CD4-positive, CD25-positive, alpha-beta regulatory T cell (primary cell): ENCODE measurements at regions not wholly inside any gene's neighbourhood (a gene's known extent, or its start where the extent isn't known, plus 50 kb on each side); places are given as distances from the start of the nearest gene placed in this dataset.
"Not testable (repeated sequence)": the region's sequence is repeated elsewhere in the genome, so short reads cannot be mapped to it uniquely, and the experiment has no call there.

Experiments
- ATAC-seq, 2 donors: fragments of 150-1000 bp; cut with Tn5 transposase; one replicate each; pipeline ENCODE4 v1.10.0; 2021; ENCODE audit warnings: low read depth in 2 of 2, moderate number of reproducible peaks in 2 of 2, moderate library complexity in 1 of 2
- DNase-seq, 3 donors: peaks; one replicate each; pipeline versions ENCODE4 v3.0.0 to v3.0.0-alpha.2; 2012 to 2022; ENCODE audit warnings: mixed read lengths in 1 of 3
- H3K27ac ChIP-seq: one replicate; pipeline ENCODE4 v1.7.0; 2013; ENCODE audit warnings: mild to moderate bottlenecking, low read length; ENCODE audit not compliant: insufficient read depth, poor library complexity, severe bottlenecking
- H3K27me3 ChIP-seq: one replicate; pipeline ENCODE4 v1.7.0; 2013; ENCODE audit warnings: low read length; ENCODE audit not compliant: control insufficient read depth, insufficient read depth
- H3K36me3 ChIP-seq: one replicate; pipeline ENCODE4 v1.7.0; 2013; ENCODE audit warnings: mild to moderate bottlenecking, low read length, moderate library complexity; ENCODE audit not compliant: control insufficient read depth, insufficient read depth
- H3K4me1 ChIP-seq: 2 replicates; pipeline ENCODE4 v1.7.0; 2013; ENCODE audit warnings: mild to moderate bottlenecking, low read length; ENCODE audit not compliant: insufficient read depth, control insufficient read depth, poor library complexity, severe bottlenecking
- H3K4me3 ChIP-seq: one replicate; pipeline ENCODE4 v1.7.0; 2013; ENCODE audit warnings: low read depth, mild to moderate bottlenecking, low read length, moderate library complexity
- H3K9me3 ChIP-seq, 2 experiments: 1 replicate in 1 of 2; 2 replicates in 1 of 2; pipeline ENCODE4 v1.7.0; 2013; ENCODE audit warnings: low read length in 2 of 2, mild to moderate bottlenecking in 1 of 2, moderate library complexity in 1 of 2; ENCODE audit not compliant: control insufficient read depth in 2 of 2
- H3K27ac Mint-ChIP-seq, 3 donors: one replicate each; pipeline ENCODE4 v1.8.0; 2020 to 2022; ENCODE audit warnings: mild to moderate bottlenecking in 3 of 3, mixed read lengths in 3 of 3, moderate library complexity in 2 of 3
- H3K27me3 Mint-ChIP-seq: one replicate; pipeline ENCODE4 v1.8.0; 2022; ENCODE audit warnings: mild to moderate bottlenecking, mixed read lengths
- H3K36me3 Mint-ChIP-seq: one replicate; pipeline ENCODE4 v1.8.0; 2020; ENCODE audit warnings: mixed read lengths
- H3K4me1 Mint-ChIP-seq, 4 donors: one replicate each; pipeline ENCODE4 v1.8.0; 2020 to 2022; ENCODE audit warnings: mixed read lengths in 4 of 4, mild to moderate bottlenecking in 1 of 4
- H3K4me3 Mint-ChIP-seq, 4 donors: one replicate each; pipeline ENCODE4 v1.8.0; 2020 to 2022; ENCODE audit warnings: mild to moderate bottlenecking in 4 of 4, mixed read lengths in 4 of 4, moderate library complexity in 3 of 4
- H3K9me3 Mint-ChIP-seq, 7 donors: one replicate each; pipeline ENCODE4 v1.8.0; 2020 to 2022; ENCODE audit warnings: mixed read lengths in 7 of 7, mild to moderate bottlenecking in 3 of 7, moderate library complexity in 2 of 7

DNA sequence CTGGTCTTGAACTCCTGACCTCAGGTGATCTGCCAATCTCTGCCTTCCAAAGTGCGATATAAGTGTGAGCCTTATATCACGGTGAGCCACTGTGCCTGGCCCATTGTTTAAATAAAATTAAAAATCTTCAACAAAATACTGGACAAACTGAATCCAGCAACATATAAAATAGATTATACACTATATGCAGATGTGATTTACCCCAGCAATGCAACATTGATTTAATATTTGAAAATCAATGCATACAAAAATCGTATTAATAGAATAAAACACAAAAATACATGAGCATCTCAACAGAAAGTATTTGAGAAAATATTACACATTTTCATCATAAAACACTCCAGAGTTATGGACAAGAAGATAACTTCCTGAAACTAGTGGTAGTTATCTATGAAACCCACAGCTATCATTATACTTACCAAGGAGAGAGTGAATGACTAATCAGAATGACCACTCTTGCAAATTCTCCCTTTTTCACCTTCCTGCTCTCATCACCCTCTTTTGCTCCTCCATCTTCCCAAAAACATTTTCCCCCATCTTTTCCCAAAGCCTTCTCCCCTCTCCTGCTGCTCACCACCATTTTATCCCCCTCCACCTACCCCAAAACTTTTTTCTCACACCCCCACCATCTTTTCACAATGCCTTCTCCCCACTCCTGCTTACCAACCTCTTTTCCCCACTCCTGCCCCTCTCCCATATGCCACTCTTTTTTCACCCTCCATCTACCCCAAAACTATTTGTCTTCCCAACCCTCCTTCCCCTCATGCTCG lies 122.1 kb upstream of the VPREB1 start:
- no peaks in the 10 kb centered on the region for H3K36me3 Mint-ChIP-seq
- peaks cover 0 to 2% (median under 1%) of the 10 kb centered on the region in 4 donors for H3K4me1 Mint-ChIP-seq
- H3K27me3 Mint-ChIP-seq, result peaks cover 22% of the 10 kb centered on the region
- no peaks in the 10 kb centered on the region for H3K36me3 ChIP-seq
- no peak overlapping the region for H3K27ac Mint-ChIP-seq
- H3K27me3 ChIP-seq, result peaks cover 9% of the 10 kb centered on the region
- no peaks in the 10 kb centered on the region for H3K4me1 ChIP-seq
- no peaks in the 10 kb centered on the region for H3K9me3 Mint-ChIP-seq
- no peak for DNase-seq
- H3K4me3 ChIP-seq, result no peak overlapping the region
- H3K27ac ChIP-seq, result no peak overlapping the region
- H3K9me3 ChIP-seq, result no peaks in the 10 kb centered on the region
- no peak overlapping the region for H3K4me3 Mint-ChIP-seq
- ATAC-seq, result no peak

DNA sequence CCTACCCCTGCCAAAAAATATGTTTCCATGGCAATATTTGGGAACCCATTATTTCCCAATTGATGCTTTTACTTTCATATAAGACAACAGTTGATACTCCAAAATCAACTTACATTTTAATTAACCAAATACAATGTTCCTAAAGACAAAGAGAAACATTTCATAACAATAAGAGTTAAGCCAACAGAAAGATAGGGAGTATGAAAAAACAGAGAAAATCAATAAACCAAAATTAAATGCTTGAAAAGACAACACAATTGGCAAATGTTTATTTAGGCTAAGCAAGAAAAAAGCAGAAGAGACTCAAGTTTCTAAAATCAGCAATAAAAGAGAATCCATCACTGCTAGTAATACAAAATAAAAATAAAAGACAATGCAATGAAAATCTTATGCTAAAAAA lies 123.1 kb upstream of the VPREB1 start:
- Mint-ChIP-seq H3K9me3 (no peaks in the 10 kb centered on the region), H3K4me3 (no peak overlapping the region), H3K4me1 (peaks cover 0 to 2% (median under 1%) of the 10 kb centered on the region in 4 donors), H3K27ac (no peak overlapping the region), H3K27me3 (peaks cover 22% of the 10 kb centered on the region), H3K36me3 (no peaks in the 10 kb centered on the region)
- H3K9me3 ChIP-seq, result no peaks in the 10 kb centered on the region
- H3K4me1 ChIP-seq, result no peaks in the 10 kb centered on the region
- no peaks in the 10 kb centered on the region for H3K36me3 ChIP-seq
- no peak overlapping the region for H3K27ac ChIP-seq
- ATAC-seq (no peak), DNase-seq (no peak)
- no peak overlapping the region for H3K4me3 ChIP-seq
- peaks cover 9% of the 10 kb centered on the region for H3K27me3 ChIP-seq

DNA sequence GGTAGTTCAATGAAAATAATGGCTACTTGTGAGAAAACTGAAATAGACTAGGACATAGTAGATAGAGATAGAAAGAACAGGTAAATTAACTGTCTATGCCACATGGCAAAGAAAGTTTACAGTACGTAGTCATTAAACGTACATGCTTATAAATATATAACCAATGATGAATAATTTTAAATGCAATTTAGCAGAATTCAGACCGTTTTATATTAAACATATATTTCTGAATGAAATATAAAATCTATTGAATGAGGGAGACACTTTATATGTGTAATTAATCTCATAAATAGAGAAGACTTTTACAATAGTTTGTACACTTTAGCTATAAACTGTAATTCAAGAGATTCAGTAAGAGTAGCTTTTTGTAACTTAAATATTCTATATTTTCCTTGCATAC lies 124.4 kb upstream of the VPREB1 start:
- Mint-ChIP-seq H3K27ac (no peak overlapping the region), H3K4me3 (no peak overlapping the region), H3K27me3 (peaks cover 22% of the 10 kb centered on the region), H3K4me1 (peaks cover 0 to 2% (median under 1%) of the 10 kb centered on the region in 4 donors), H3K9me3 (no peaks in the 10 kb centered on the region), H3K36me3 (no peaks in the 10 kb centered on the region)
- Histone ChIP-seq H3K4me3 (no peak overlapping the region), H3K4me1 (no peaks in the 10 kb centered on the region), H3K36me3 (no peaks in the 10 kb centered on the region), H3K27ac (no peak overlapping the region), H3K27me3 (peaks cover 9% of the 10 kb centered on the region), H3K9me3 (no peaks in the 10 kb centered on the region)
- DNase-seq, result no peak
- no peak for ATAC-seq

DNA sequence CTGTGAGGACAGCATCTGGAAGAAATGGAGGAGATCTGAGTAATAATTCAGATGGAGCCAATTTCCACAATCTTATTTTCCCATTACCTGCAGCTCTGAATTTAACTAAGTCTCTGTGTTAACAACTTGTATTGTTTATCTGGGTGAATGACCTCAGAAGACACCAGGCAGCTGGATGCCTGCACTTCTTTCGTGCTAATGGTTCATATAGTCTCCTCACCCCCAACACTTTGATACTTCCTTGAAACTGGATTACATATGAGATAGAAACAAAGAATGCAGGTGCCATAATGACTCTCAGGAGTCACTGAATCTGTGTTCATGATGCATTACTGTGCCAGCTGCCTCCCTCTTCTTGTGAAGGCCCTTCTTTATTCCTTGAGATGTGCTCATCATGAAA lies 125.6 kb upstream of the VPREB1 start:
- no peak for ATAC-seq
- Mint-ChIP-seq H3K27ac (no peak overlapping the region), H3K4me3 (no peak overlapping the region), H3K27me3 (peaks cover 22% of the 10 kb centered on the region), H3K9me3 (no peaks in the 10 kb centered on the region), H3K4me1 (peaks cover 0 to 2% (median under 1%) of the 10 kb centered on the region in 4 donors), H3K36me3 (no peaks in the 10 kb centered on the region)
- Histone ChIP-seq H3K9me3 (no peaks in the 10 kb centered on the region), H3K27me3 (peaks cover 9% of the 10 kb centered on the region), H3K4me3 (no peak overlapping the region), H3K36me3 (no peaks in the 10 kb centered on the region), H3K27ac (no peak overlapping the region), H3K4me1 (no peaks in the 10 kb centered on the region)
- DNase-seq, result no peak

DNA sequence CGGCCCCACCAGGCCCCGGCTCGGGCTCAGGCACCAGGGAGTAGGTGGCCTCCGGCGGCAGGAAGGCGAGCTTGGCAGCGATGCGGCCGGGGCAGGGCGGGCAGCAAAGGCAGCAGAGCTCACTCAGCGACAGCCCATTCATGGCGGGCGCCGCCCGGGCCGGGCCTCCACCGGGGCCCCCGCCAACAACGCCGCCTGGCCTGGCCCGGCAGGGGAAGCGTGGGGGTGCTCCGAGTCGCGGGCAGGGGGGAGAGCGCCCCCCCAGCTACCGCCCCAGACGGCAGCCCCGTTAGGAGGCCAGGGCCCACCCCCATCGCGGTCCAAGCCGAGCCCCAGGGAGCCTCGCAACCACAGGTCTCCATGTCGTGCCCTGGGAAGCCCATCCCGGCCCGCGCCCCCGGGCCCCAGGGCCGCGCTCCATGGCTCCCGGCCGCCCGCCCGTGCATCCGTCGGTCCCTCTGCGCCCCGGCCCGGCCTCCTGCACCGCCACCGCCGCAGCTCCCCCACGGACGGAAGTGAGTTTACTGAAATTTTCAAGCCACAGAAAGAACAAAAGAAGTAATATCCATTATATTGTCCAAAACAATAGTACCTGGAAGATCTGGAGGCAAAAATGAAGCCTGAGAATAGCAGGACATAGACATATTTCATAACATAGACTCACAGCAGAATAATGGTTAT lies 126.6 kb upstream of the VPREB1 start:
- H3K36me3 ChIP-seq, ATAC-seq, H3K4me1 ChIP-seq, H3K4me1 Mint-ChIP-seq, H3K27ac Mint-ChIP-seq, H3K36me3 Mint-ChIP-seq, H3K9me3 ChIP-seq, H3K9me3 Mint-ChIP-seq, H3K27ac ChIP-seq, H3K4me3 ChIP-seq, DNase-seq, H3K27me3 ChIP-seq: not testable (repeated sequence)
- H3K27me3 Mint-ChIP-seq, result peaks cover 22% of the 10 kb centered on the region
- H3K4me3 Mint-ChIP-seq, result peak overlapping the region in 2 of 4 donors; percentile 1 to 10

DNA sequence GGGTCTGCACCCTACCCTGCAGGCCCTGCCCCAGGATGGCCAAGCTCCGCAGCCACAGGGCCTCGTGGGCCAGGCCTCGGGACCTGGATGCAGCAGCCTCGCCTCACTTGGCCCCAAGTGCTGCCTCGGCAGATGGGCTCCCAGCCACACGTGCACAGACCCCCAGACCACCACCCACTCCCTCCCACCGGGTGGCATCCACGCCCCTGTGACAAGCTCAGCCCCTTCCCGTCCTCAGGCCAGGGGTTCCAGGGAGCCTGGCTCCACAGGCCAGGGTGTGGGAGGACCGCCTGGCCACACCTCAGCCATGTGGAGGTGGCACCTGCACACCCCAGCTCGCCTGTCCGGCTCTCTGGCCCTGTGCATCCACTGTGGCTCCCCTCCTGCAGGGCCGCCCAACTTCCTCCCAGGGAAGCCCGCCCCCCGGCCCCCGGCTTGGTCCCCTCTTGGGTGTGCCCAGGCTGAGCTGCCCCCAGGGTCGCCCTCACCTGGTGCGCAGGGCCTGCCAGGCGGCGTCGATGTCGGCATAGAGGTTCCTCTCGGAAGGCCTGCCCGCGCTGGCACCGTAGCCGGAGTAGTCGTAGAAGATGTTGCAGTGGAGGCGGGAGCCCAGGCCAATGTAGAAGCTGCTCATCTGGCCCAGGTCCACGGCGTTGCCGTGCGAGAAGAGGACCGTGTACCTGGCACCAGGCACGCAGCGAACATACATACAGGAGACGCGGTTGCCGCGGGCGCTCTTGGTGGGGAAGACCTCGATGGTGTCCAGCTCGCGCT lies 127.4 kb upstream of the VPREB1 start:
- H3K27me3 ChIP-seq, DNase-seq, H3K36me3 Mint-ChIP-seq, H3K27ac Mint-ChIP-seq, H3K4me1 Mint-ChIP-seq, H3K9me3 ChIP-seq, H3K9me3 Mint-ChIP-seq, ATAC-seq, H3K36me3 ChIP-seq, H3K4me3 Mint-ChIP-seq, H3K4me3 ChIP-seq, H3K27ac ChIP-seq, H3K4me1 ChIP-seq: not testable (repeated sequence)
- peaks cover 22% of the 10 kb centered on the region for H3K27me3 Mint-ChIP-seq

DNA sequence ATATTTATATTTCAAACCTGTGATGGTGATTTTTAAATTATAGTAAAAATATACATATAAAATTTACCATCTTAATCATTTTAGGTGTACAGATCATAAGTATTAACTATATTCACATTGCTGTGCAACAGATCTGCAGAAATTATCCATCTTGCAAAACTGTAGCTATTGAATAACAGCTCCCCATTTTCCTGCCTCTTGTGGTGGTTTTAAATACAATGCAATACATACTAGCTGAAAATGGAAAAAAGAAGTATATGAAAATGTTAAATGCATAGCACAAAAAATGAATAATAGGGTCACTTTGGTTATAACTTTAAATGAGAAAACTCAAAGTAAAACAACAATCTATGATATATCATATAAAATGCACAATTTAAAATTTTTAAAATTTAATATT lies 130.9 kb upstream of the VPREB1 start:
- peaks cover 16% of the 10 kb centered on the region for H3K27me3 Mint-ChIP-seq
- Histone ChIP-seq H3K27ac (no peak overlapping the region), H3K27me3 (no peaks in the 10 kb centered on the region), H3K4me3 (no peak overlapping the region), H3K9me3 (no peaks in the 10 kb centered on the region), H3K4me1 (peaks cover 4% of the 10 kb centered on the region), H3K36me3 (no peaks in the 10 kb centered on the region)
- no peak overlapping the region for H3K4me3 Mint-ChIP-seq
- no peak for ATAC-seq
- DNase-seq, result no peak
- no peaks in the 10 kb centered on the region for H3K36me3 Mint-ChIP-seq
- peaks cover 0 to 11% (median 5%) of the 10 kb centered on the region in 4 donors for H3K4me1 Mint-ChIP-seq
- H3K27ac Mint-ChIP-seq, result no peak overlapping the region
- peaks cover 0 to 2% (median 0%) of the 10 kb centered on the region in 7 donors for H3K9me3 Mint-ChIP-seq
